Stimulated activated memory B cell treated with anti-CD40 and anti-IgM and Interleukin-4, amounts not matched to agents 10 μg/mL and 1 μg/mL and 100 μg/mL, for 72 hours (primary cell): ENCODE measurements at regions not wholly inside any gene's neighbourhood (a gene's known extent, or its start where the extent isn't known, plus 50 kb on each side); places are given as distances from the start of the nearest gene placed in this dataset.
A peak's percentile ranks its signal among the peaks of the same experiment; 100 is the strongest.
"Not testable (repeated sequence)": the region's sequence is repeated elsewhere in the genome, so short reads cannot be mapped to it uniquely, and the experiment has no call there.

ENCODE experiments used
- ATAC-seq: fragments of 150-1000 bp; cut with Tn5 transposase; 2 replicates; pipeline ENCODE4 v1.10.0; 2021
- H3K27ac Mint-ChIP-seq: one replicate; pipeline ENCODE4 v1.8.0; 2022; ENCODE audit warnings: mild to moderate bottlenecking, mixed read lengths
- H3K27me3 Mint-ChIP-seq: one replicate; pipeline ENCODE4 v1.8.0; 2022; ENCODE audit warnings: mixed read lengths
- H3K36me3 Mint-ChIP-seq: one replicate; pipeline ENCODE4 v1.8.0; 2022; ENCODE audit warnings: mixed read lengths
- H3K4me1 Mint-ChIP-seq: one replicate; pipeline ENCODE4 v1.8.0; 2022; ENCODE audit warnings: mixed read lengths
- H3K4me3 Mint-ChIP-seq: one replicate; pipeline ENCODE4 v1.8.0; 2022; ENCODE audit warnings: mild to moderate bottlenecking, moderate library complexity, mixed read lengths
- H3K9me3 Mint-ChIP-seq: one replicate; pipeline ENCODE4 v1.8.0; 2022; ENCODE audit warnings: mixed read lengths

DNA sequence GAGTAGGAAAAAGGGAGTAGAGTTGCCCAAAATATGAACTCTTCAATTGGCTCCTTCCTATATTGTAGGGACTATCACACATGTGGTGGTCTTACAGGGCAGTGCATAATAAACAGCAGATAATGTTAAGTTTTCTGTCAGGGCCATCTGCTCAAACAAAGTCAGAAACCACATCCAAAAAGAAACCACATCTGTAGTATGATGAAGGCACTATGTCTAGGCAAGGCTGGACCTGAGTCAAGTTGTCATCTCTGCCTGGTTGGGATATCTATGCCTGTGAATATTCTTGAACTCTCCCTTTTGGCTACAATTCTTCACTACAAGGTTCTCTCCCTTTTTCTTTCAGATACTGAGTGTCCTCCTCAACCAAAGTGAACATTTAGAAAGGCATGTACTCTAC, 109.4 kb upstream of the C1GALT1C1 start:
- Mint-ChIP-seq H3K4me3 (no peak overlapping the region), H3K9me3 (peaks cover under 1% of the 10 kb centered on the region), H3K36me3 (no peaks in the 10 kb centered on the region), H3K4me1 (peaks cover 6% of the 10 kb centered on the region), H3K27me3 (no peaks in the 10 kb centered on the region), H3K27ac (no peak overlapping the region)
- ATAC-seq: no peak

DNA sequence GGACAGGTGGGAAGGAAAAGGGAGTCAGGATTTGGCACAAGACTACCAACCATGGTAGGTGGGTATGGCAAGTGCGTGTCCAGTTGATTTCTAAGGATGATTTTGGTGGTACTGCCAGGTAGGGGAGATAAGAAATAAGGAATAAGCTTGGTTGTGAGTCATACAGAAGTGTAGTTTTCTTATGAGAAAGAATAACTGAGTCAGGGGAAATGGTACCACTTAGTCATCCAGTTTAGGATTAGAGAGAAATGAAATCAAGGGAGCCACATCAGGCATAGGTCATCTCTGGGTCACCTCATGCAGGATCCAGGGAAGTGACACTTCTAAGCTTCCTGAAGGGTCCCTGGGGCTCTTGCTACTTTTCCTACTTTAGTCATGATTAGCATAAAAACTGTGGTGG, 107.1 kb upstream of the C1GALT1C1 start:
- Mint-ChIP-seq H3K9me3 (peaks cover under 1% of the 10 kb centered on the region), H3K27ac (no peak overlapping the region), H3K27me3 (no peaks in the 10 kb centered on the region), H3K4me3 (no peak overlapping the region), H3K36me3 (no peaks in the 10 kb centered on the region), H3K4me1 (peaks cover 6% of the 10 kb centered on the region)
- no peak for ATAC-seq

DNA sequence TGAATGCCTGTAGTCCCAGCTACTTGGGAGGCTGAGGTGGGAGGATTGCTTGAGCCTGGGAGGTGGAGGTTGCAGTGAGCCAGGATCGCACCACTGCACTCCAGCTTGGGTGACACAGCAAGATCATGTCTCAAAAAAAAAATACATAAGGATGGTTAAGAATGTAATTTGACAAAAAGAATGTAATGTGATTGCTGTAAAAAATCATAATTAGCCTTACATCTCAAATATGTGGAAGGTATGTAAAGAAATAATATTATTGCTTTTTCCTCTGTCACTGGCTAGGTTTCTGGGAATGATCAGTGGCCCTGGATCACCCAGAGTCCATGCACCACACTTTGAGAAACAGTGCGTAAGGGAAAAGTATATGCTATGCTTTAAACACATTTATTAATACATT, 106.1 kb upstream of the C1GALT1C1 start:
- H3K4me3 Mint-ChIP-seq: no peak overlapping the region
- H3K36me3 Mint-ChIP-seq: no peaks in the 10 kb centered on the region
- H3K9me3 Mint-ChIP-seq: peaks cover 3% of the 10 kb centered on the region
- ATAC-seq: no peak
- H3K27me3 Mint-ChIP-seq: no peaks in the 10 kb centered on the region
- H3K27ac Mint-ChIP-seq: no peak overlapping the region
- H3K4me1 Mint-ChIP-seq: peaks cover 6% of the 10 kb centered on the region

- Mint-ChIP-seq H3K4me1 (peaks cover 6% of the 10 kb centered on the region), H3K27ac (no peak overlapping the region), H3K4me3 (no peak overlapping the region), H3K9me3 (peaks cover 3% of the 10 kb centered on the region), H3K36me3 (no peaks in the 10 kb centered on the region), H3K27me3 (no peaks in the 10 kb centered on the region)
- ATAC-seq: no peak
Observed at GRCh38 chrX:120732879-120733278, 103.0 kb upstream of the C1GALT1C1 start.

DNA sequence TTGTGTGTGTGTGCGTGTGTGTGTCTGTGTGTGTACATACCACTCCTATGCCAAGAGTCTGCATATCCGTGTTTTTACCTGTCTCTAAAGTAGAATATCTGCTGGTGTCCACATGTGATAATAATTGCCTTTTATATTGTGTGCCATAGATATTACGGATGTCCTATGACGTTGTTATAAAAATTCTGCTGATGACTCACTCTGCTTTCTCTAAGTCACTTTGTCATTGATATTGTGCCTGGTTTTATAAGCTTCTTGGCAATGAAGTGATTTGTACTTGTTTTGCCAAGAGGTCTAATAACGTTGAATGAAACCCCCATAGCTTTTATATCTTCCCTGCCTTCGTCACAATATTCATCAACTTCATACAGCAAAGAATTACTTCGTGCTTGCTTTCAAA, 102.6 kb upstream of the C1GALT1C1 start:
- Mint-ChIP-seq H3K4me1 (peaks cover 6% of the 10 kb centered on the region), H3K9me3 (peaks cover 3% of the 10 kb centered on the region), H3K27ac (no peak overlapping the region), H3K27me3 (no peaks in the 10 kb centered on the region), H3K36me3 (no peaks in the 10 kb centered on the region), H3K4me3 (no peak overlapping the region)
- no peak for ATAC-seq

DNA sequence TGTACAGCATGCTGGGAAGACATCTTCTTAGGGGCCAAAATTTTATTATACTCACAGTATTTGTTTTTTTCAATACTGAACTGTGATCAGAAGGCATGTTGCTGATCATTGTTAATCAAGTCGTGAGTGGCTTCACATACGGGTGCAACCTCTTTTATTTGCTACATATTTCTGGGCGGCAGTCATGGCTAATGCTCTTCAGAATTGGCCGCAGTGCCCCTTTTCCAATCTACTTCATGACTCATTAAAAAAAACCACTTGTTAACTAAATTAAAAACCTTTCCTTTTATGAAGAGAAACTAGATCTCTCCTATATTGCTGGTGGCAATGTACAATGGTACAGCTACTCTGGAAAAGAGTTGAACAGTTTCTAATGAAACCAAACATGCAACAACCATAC, 101.5 kb upstream of the C1GALT1C1 start:
- Mint-ChIP-seq H3K27me3 (no peaks in the 10 kb centered on the region), H3K36me3 (no peaks in the 10 kb centered on the region), H3K4me1 (peaks cover 5% of the 10 kb centered on the region), H3K4me3 (no peak overlapping the region), H3K27ac (no peak overlapping the region), H3K9me3 (peaks cover 3% of the 10 kb centered on the region)
- no peak for ATAC-seq

DNA sequence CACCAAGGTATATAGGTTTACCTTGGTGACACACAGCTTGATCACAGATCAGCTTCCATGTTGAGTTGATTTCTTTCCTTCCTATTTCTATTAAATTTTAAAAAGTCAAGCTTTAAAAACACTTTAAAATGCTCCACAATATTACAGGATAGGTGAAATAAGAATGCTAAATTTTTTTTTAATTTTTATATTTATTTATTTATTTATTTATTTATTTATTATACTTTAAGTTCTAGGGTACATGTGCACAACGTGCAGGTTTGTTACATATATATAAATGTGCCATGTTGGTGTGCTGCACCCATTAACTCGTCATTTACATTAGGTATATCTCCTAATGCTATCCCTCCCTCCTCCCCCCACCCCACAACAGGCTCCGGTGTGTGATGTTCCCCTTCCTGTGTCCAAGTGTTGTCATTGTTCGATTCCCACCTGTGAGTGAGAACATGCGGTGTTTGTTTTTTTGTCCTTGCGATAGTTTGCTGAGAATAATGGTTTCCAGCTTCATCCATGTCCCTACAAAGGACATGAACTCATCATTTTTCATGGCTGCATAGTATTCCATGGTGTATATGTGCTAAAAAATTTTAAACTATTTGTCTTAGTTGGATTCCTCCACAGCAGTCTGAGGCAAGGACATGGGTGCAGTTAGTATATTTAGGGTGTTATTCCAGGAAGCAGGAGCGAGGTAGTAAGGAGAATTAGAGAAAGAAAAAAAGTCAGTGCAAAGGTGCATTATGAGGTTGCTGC, 99.8 kb upstream of the C1GALT1C1 start:
- H3K27ac Mint-ChIP-seq, H3K27me3 Mint-ChIP-seq, H3K36me3 Mint-ChIP-seq, ATAC-seq, H3K4me3 Mint-ChIP-seq, H3K9me3 Mint-ChIP-seq: not testable (repeated sequence)
- peaks cover 16% of the 10 kb centered on the region for H3K4me1 Mint-ChIP-seq

- H3K27me3 Mint-ChIP-seq: no peaks in the 10 kb centered on the region
- peaks cover 16% of the 10 kb centered on the region for H3K4me1 Mint-ChIP-seq
- H3K9me3 Mint-ChIP-seq: peaks cover 3% of the 10 kb centered on the region
- no peak overlapping the region for H3K27ac Mint-ChIP-seq
- no peak for ATAC-seq
- no peaks in the 10 kb centered on the region for H3K36me3 Mint-ChIP-seq
- no peak overlapping the region for H3K4me3 Mint-ChIP-seq
Observed at GRCh38 chrX:120727911-120728310, 98.1 kb upstream of the C1GALT1C1 start.

DNA sequence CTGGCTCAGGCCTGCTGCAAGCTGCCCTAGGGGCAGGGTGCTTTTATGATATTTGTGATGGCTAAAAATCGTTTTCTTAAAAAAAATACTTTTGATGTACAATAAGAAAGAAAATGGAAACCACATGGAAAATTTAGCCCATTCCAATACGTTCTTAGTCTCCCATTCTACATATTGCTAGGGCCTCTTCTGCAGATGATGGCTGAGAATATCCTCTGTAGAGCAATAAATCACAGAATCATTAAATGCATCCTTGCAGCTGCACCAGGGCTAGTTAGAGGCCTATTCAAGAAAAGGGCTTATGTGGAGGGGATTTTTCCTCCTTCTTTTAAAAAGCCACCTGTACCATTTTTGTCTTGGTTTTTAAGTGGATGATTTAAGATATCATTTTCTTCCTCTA, 97.6 kb upstream of the C1GALT1C1 start:
- no peak for ATAC-seq
- no peaks in the 10 kb centered on the region for H3K36me3 Mint-ChIP-seq
- no peak overlapping the region for H3K27ac Mint-ChIP-seq
- peaks cover 3% of the 10 kb centered on the region for H3K9me3 Mint-ChIP-seq
- no peak overlapping the region for H3K4me3 Mint-ChIP-seq
- H3K27me3 Mint-ChIP-seq: no peaks in the 10 kb centered on the region
- H3K4me1 Mint-ChIP-seq: peaks cover 16% of the 10 kb centered on the region

- peaks cover 3% of the 10 kb centered on the region for H3K9me3 Mint-ChIP-seq
- H3K4me3 Mint-ChIP-seq: no peak overlapping the region
- peak overlapping the region; percentile 80 for H3K27ac Mint-ChIP-seq
- no peaks in the 10 kb centered on the region for H3K36me3 Mint-ChIP-seq
- peaks cover 16% of the 10 kb centered on the region for H3K4me1 Mint-ChIP-seq
- H3K27me3 Mint-ChIP-seq: no peaks in the 10 kb centered on the region
- ATAC-seq: peak; percentile 96
Observed at GRCh38 chrX:120726294-120726693, 96.4 kb upstream of the C1GALT1C1 start.

GRCh38 chrX:120725874-120726273, 96.0 kb upstream of the C1GALT1C1 start:
- H3K4me3 Mint-ChIP-seq: no peak overlapping the region
- no peaks in the 10 kb centered on the region for H3K27me3 Mint-ChIP-seq
- peaks cover 3% of the 10 kb centered on the region for H3K9me3 Mint-ChIP-seq
- H3K27ac Mint-ChIP-seq: peak overlapping the region; percentile 80
- no peak for ATAC-seq
- no peaks in the 10 kb centered on the region for H3K36me3 Mint-ChIP-seq
- peaks cover 16% of the 10 kb centered on the region for H3K4me1 Mint-ChIP-seq

DNA sequence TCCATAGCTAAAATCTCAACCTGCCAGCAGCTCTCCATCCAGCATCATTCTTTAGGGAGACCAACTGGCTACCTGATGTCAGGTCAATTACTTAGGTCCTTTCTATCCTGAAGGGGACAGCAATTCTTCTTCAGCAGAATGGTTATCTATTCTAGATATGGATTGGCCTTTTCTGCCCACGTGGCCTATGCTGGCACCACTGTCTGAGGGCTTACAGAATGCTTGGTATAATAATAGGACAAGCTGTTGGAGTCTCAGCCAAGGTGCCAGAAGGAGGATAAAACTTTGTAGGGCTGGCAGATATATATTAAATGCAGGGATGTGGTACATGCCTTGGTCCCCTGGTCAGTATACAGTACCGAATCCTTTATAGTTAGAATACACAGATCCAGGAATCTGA, 89.8 kb upstream of the C1GALT1C1 start:
- H3K27me3 Mint-ChIP-seq: no peaks in the 10 kb centered on the region
- H3K36me3 Mint-ChIP-seq: no peaks in the 10 kb centered on the region
- no peak overlapping the region for H3K27ac Mint-ChIP-seq
- no peak for ATAC-seq
- peaks cover 3% of the 10 kb centered on the region for H3K9me3 Mint-ChIP-seq
- no peaks in the 10 kb centered on the region for H3K4me1 Mint-ChIP-seq
- no peak overlapping the region for H3K4me3 Mint-ChIP-seq

DNA sequence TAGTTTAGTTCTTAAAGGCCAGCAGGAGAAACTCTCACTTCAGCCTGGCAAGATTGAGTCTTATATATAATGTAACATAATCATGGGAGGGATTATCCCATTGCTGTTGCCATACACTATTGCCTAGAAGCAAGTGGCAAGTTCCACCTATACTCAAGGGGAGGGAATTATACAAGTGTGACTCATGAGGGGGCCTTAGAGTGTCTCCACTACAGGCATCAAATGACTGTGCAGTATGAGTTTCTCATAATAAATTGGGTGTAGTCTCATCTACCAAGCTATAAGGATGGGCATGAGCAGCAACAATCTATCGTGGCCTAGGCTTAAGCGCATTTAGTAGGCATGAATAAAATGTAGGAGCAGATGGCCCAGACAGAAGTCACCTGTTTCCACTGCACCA, 89.1 kb upstream of the C1GALT1C1 start:
- Mint-ChIP-seq H3K27me3 (no peaks in the 10 kb centered on the region), H3K36me3 (no peaks in the 10 kb centered on the region), H3K4me1 (no peaks in the 10 kb centered on the region), H3K27ac (no peak overlapping the region), H3K9me3 (peaks cover 3% of the 10 kb centered on the region), H3K4me3 (no peak overlapping the region)
- no peak for ATAC-seq

DNA sequence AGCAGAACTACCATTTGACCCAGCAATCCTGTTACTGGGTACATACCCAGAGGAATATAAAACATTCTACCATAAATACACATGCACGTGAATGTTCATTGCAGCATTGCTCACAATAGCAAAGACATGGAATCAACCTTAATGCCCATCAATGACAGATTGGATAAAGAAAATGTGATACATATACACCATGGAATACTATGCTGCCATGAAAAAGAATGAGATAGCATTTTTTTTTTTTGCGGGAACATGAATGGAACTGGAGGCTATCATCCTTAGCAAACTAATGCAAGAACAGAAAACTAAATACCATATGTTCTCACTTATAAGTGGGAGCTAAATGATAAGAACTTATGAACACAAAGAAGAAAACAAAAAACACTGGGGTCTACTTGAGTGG, 72.5 kb upstream of the C1GALT1C1 start:
- H3K27me3 Mint-ChIP-seq, H3K4me1 Mint-ChIP-seq, H3K27ac Mint-ChIP-seq, H3K4me3 Mint-ChIP-seq, H3K36me3 Mint-ChIP-seq, ATAC-seq: not testable (repeated sequence)
- H3K9me3 Mint-ChIP-seq: peaks cover 14% of the 10 kb centered on the region

DNA sequence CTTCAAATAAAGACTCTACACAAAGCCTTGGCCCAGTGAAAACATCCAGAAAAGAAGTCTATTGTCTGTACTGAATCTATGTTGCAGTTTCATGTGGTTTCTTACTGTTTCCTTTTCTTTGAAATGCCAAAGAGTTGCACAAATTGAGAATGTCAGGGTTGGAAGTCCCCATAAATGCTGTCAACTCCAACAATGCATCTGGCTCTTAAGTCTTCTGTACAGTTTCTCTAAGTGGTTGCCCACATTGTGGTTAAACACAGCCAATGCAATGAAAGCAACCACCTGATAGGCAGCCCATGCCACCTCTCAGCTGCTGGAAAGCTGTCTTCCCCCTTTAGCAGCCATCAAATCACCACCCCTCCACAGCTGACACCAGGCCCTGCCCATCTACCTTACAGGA, 67.2 kb upstream of the C1GALT1C1 start:
- peak; percentile 78 for ATAC-seq
- Mint-ChIP-seq H3K4me1 (peaks cover 9% of the 10 kb centered on the region), H3K9me3 (peaks cover 14% of the 10 kb centered on the region), H3K36me3 (no peaks in the 10 kb centered on the region), H3K27me3 (no peaks in the 10 kb centered on the region), H3K4me3 (no peak overlapping the region), H3K27ac (peak overlapping the region; percentile 57)

GRCh38 chrX:120692319-120692718, 62.5 kb upstream of the C1GALT1C1 start:
- Mint-ChIP-seq H3K9me3 (no peaks in the 10 kb centered on the region), H3K27ac (no peak overlapping the region), H3K4me1 (peaks cover 8% of the 10 kb centered on the region), H3K27me3 (no peaks in the 10 kb centered on the region), H3K4me3 (no peak overlapping the region), H3K36me3 (no peaks in the 10 kb centered on the region)
- no peak for ATAC-seq
